Osteocyte (in vitro differentiated cells): ENCODE measurements at regions not wholly inside any gene's neighbourhood (a gene's known extent, or its start where the extent isn't known, plus 50 kb on each side); places are given as distances from the start of the nearest gene placed in this dataset.
"Not testable (repeated sequence)": the region's sequence is repeated elsewhere in the genome, so short reads cannot be mapped to it uniquely, and the experiment has no call there.

ENCODE experiments used
- DNase-seq: peaks from one replicate; pipeline ENCODE4 v3.0.0; 2021; ENCODE audit warnings: mixed read lengths; ENCODE audit not compliant: unreplicated experiment; ENCODE audit errors: extremely low spot score
- H3K27ac Mint-ChIP-seq: one replicate; pipeline ENCODE4 v1.8.0; 2021; ENCODE audit warnings: mild to moderate bottlenecking, mixed read lengths; ENCODE audit not compliant: unreplicated experiment
- H3K27me3 Mint-ChIP-seq: one replicate; pipeline ENCODE4 v1.8.0; 2021; ENCODE audit warnings: mixed read lengths; ENCODE audit not compliant: unreplicated experiment
- H3K36me3 Mint-ChIP-seq: one replicate; pipeline ENCODE4 v1.8.0; 2021; ENCODE audit warnings: mixed read lengths; ENCODE audit not compliant: unreplicated experiment
- H3K4me1 Mint-ChIP-seq: one replicate; pipeline ENCODE4 v1.8.0; 2021; ENCODE audit warnings: mixed read lengths; ENCODE audit not compliant: unreplicated experiment
- H3K4me3 Mint-ChIP-seq: one replicate; pipeline ENCODE4 v1.8.0; 2021; ENCODE audit warnings: mild to moderate bottlenecking, moderate library complexity, mixed read lengths; ENCODE audit not compliant: unreplicated experiment
- H3K9me3 Mint-ChIP-seq: one replicate; pipeline ENCODE4 v1.8.0; 2021; ENCODE audit warnings: mixed read lengths; ENCODE audit not compliant: unreplicated experiment
- CTCF ChIP-seq: fragments of 200-600 bp; sonication (generic); IDR thresholded peaks from 2 replicates; pipeline ENCODE4 v1.5.0; 2021; ENCODE audit warnings: antibody characterized with exemption, mild to moderate bottlenecking, moderate library complexity

GRCh38 chr20:53823121-53823764 is 229.6 kb upstream of the ZNF217 start:
- Mint-ChIP-seq H3K4me3 (no peak overlapping the region), H3K27ac (no peak overlapping the region)
- no peak for TF ChIP-seq CTCF

GRCh38 chr20:53822534-53822933 is 228.9 kb upstream of the ZNF217 start:
- peaks cover 23% of the 10 kb centered on the region for H3K4me1 Mint-ChIP-seq
- no peak overlapping the region for H3K4me3 Mint-ChIP-seq
- H3K27ac Mint-ChIP-seq, result no peak overlapping the region
- no peaks in the 10 kb centered on the region for H3K36me3 Mint-ChIP-seq
- H3K27me3 Mint-ChIP-seq, result no peaks in the 10 kb centered on the region
- no peak for TF ChIP-seq CTCF
- H3K9me3 Mint-ChIP-seq, result no peaks in the 10 kb centered on the region
- no peak for DNase-seq

More at GRCh38 chr20:53823121-53823764, 229.6 kb upstream of the ZNF217 start:
- no peaks in the 10 kb centered on the region for H3K27me3 Mint-ChIP-seq
- no peak for DNase-seq
- no peaks in the 10 kb centered on the region for H3K36me3 Mint-ChIP-seq
- H3K9me3 Mint-ChIP-seq, result no peaks in the 10 kb centered on the region
- H3K4me1 Mint-ChIP-seq, result peaks cover 30% of the 10 kb centered on the region

- Mint-ChIP-seq H3K4me1 (peaks cover 2% of the 10 kb centered on the region), H3K9me3 (no peaks in the 10 kb centered on the region), H3K27ac (no peak overlapping the region), H3K4me3 (no peak overlapping the region), H3K27me3 (no peaks in the 10 kb centered on the region), H3K36me3 (no peaks in the 10 kb centered on the region)
- TF ChIP-seq CTCF, result no peak
- DNase-seq, result no peak
Measured at GRCh38 chr20:53819973-53820451, 226.4 kb upstream of the ZNF217 start.

GRCh38 chr20:53818457-53819177 is 225.0 kb upstream of the ZNF217 start:
- H3K4me3 Mint-ChIP-seq, result no peak overlapping the region
- no peaks in the 10 kb centered on the region for H3K4me1 Mint-ChIP-seq
- no peaks in the 10 kb centered on the region for H3K27me3 Mint-ChIP-seq
- H3K9me3 Mint-ChIP-seq, result no peaks in the 10 kb centered on the region
- TF ChIP-seq CTCF, result no peak
- H3K36me3 Mint-ChIP-seq, result no peaks in the 10 kb centered on the region
- DNase-seq, result no peak
- H3K27ac Mint-ChIP-seq, result no peak overlapping the region

GRCh38 chr20:53817513-53817912 is 223.9 kb upstream of the ZNF217 start:
- H3K4me3 Mint-ChIP-seq, H3K36me3 Mint-ChIP-seq, H3K27me3 Mint-ChIP-seq, H3K9me3 Mint-ChIP-seq, H3K27ac Mint-ChIP-seq, H3K4me1 Mint-ChIP-seq, DNase-seq: not testable (repeated sequence)
